Skeletal muscle cell (primary cell): ENCODE measurements at regions not wholly inside any gene's neighbourhood (a gene's known extent, or its start where the extent isn't known, plus 50 kb on each side); places are given as distances from the start of the nearest gene placed in this dataset.

Experiments used
- DNase-seq: peaks from one replicate; pipeline ENCODE4 v3.0.0-alpha.2; 2010; ENCODE audit warnings: low read depth
- H3K4me3 ChIP-seq: 2 replicates; pipeline ENCODE4 v1.5.1; 2011; ENCODE audit warnings: low read depth, mild to moderate bottlenecking, control low read depth, low read length, moderate library complexity

DNA sequence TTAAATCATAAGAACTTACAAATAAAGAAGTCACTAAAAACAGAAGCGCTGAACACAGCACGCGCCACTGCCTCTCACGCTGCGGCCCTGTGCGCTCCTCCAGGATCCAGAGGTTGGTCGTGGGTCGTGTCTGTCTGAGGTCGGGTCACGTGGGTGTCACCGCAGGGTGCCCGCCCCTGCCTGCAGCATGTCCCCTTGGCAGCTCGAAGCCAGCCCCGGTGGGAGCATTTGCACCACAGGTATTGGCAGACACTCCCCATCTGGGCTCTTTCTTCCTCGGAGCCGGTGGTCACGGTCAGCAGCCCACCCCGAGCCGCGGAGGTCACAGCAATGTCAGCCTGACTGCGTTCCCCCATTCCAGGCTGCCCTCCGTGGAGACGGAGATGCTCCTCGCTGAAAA lies 88.6 kb downstream of the PDGFA start:
- H3K4me3 ChIP-seq, result no peak overlapping the region
- no peak for DNase-seq

DNA sequence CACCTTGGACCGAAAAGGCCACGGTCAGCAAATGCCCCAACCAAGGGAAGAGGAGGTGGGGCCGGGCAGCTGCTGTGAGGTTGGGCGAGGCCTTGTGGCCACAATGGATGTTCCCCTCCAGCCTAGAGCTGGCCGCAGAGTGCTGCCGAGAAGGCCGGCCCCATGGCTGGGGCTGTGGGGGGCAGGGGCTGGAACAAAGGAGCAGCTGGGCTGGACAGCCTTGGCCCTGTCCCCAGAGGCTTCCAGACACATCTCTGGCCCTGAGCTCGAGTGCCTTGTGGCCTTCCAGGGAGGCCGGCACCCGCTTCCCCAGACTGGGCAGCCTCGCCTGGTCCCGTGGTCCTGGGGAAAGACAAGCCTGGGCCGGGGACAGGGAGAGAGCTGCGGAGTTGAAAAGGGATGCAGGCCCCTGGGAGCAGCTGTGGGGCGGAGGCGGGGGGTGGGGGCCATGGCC lies 88.0 kb downstream of the PDGFA start:
- no peak for DNase-seq
- no peak overlapping the region for H3K4me3 ChIP-seq

DNA sequence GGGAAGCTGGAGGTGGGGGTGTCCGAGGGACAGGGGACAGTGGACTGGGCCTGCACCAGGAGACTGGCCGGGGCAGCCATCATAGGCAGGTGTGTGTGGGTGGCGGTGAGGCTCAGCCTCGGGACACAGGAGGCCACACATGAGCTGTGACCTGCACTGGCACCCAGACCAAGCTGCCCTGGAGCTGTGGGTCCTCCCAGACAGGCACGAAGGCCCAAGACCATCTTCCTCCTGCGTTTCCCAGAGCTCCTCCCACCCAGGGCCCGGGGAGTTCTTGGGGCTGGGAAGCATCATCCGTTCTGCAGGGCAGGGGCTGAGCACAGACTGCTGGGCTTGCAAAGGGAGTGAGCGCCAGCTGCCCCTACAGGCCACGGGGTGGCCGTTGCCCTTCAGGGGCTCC lies 87.4 kb downstream of the PDGFA start:
- DNase-seq, result no peak
- H3K4me3 ChIP-seq, result no peak overlapping the region

DNA sequence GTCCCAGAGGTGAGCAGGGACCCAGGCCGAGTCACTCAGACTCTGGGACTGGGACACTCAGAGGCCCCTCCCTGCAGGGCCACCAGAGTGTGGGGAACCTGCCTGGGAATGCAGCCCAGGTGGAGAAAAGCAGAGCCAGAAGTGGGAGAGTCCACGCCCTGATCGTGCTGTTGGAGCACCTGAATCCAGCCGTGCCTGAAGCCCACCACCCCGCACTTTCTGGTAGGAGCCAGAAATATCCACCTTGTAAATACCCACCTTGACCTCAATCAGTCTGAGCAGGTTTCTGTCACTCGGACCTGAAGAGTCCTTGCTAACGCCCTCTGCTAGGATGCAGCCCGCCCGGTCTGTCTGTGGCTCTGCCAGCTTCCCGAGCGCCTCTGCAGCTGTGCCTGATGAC lies 86.7 kb downstream of the PDGFA start:
- no peak overlapping the region for H3K4me3 ChIP-seq

DNA sequence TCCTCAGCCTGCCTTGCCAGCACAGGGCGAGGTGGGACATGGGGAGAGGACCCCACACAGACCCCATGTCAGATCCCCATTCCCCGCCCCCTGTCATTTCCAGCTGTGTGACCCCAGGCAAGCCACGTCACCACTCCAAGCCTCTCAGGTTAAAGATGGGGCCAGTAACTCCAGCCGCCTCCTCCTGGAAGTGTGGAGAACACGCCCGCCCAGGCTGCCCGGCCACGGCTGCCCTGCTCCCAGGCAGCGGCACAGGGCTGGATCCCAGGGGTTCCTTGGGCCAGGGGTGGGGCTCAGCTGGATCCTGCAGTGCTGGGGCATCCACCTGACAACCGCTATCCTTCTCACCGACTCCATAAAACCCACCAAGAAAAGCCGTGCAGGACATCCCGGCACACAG lies 86.1 kb downstream of the PDGFA start:
- DNase-seq, result no peak
- no peak overlapping the region for H3K4me3 ChIP-seq

More for the DNA sequence above, 86.7 kb downstream of the PDGFA start:
- no peak for DNase-seq

DNA sequence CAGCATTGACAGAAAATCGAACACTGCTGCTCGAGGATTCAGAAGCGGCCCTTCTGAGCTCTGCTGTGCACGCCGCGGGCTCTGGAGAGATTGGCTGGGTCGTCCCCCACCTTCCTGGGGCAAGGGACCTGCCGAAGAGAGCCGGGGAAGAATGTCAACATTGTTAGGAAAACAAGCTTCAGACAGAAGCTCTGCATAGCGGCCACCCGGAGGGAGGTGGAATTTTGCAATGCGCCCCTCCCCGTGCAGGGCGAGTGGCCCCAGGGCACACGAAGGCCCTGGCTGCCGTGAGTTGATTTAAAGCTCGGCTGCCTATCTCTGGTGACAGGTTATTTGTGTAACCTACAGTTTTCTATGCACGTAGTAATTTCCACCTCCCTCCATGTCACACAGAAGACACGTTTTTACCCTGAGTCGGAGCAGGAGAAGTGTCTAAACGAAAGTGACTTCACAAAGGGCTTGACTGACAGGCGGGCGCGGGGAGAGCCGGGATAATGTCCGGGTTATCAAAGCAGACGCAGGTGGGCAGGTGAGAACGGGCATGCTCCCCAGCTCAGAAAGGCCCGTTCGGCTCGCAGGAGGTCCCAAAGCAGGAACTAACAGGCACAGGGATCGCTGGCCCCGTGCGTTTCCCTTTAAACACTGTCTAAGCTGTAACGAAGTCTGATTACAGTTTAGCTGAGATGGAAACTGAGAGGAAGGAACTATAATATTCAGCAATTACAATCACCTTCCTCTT lies 84.6 kb downstream of the PDGFA start:
- no peak for DNase-seq
- no peak overlapping the region for H3K4me3 ChIP-seq

DNA sequence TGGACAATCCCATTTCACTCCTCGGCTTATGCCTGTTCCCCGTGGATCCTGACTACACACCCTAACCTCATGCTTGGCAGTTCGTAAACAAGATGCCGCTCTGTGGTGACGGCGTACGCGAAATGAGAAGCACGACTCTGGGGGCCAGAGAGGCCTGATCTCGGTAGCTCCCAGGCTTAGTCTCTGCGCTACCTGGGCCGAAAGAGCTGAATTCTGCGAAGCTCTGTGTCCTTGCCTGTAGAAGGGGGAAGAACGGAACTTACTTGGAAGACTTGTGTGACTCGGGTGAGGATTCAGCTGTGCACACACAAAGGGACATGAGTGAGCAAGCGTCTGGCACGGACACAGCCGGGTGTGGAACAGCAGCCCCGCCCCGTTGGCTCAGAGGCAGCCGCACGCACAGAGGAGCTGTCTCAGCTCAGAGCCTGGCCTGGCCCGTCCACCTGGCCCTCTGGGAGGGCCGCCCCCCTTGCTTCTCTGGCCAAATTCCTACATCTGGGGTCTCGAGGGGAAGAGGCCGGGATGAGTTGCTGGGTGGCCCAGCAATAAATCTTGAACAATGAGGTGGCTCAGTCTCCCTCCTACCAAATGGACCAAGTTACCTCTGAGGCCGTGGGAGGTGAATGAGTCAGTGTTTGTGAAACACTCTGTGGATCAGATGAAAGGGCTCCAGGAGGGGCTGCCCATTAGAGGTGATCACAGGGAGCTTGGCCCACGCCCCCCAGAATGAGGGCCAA lies 83.8 kb downstream of the PDGFA start:
- DNase-seq, result no peak
- H3K4me3 ChIP-seq, result no peak overlapping the region

DNA sequence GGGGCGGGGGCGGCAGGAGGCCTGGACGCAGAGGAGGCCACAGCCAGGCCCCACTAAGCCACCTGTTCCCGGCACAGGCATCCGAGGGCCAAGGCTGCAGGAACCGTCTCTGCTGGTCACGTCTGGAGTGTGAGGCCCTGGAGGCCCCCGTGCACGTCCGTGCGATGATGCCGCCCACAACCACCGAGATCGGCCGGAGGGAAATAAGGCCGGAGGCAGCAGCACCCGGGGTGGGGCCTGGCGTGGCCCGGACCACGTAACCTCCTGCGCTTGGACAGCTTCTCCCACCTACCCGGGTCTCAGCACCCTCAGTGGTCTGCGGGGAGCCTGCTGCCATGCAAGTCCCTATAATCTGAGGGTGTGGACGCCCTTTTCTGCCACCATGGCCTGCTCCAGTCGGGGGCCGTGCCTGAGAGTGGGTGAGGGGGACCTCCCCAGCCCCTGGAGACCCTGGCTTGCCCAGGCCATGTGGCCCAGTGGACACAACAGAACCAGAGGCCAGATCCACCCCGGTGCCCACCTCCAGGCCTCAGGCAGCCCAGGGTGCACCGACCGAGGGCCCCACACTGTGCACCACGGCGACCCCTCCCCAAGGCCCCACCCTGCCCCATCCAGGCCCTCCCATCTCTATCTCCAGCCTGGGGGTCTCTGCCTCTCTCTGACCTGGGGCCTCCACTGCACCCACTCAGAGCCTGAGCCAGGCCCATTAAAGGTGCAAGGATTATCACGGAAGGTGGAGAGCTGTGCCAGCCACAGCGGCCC lies 83.1 kb downstream of the PDGFA start:
- no peak for DNase-seq
- H3K4me3 ChIP-seq, result no peak overlapping the region

DNA sequence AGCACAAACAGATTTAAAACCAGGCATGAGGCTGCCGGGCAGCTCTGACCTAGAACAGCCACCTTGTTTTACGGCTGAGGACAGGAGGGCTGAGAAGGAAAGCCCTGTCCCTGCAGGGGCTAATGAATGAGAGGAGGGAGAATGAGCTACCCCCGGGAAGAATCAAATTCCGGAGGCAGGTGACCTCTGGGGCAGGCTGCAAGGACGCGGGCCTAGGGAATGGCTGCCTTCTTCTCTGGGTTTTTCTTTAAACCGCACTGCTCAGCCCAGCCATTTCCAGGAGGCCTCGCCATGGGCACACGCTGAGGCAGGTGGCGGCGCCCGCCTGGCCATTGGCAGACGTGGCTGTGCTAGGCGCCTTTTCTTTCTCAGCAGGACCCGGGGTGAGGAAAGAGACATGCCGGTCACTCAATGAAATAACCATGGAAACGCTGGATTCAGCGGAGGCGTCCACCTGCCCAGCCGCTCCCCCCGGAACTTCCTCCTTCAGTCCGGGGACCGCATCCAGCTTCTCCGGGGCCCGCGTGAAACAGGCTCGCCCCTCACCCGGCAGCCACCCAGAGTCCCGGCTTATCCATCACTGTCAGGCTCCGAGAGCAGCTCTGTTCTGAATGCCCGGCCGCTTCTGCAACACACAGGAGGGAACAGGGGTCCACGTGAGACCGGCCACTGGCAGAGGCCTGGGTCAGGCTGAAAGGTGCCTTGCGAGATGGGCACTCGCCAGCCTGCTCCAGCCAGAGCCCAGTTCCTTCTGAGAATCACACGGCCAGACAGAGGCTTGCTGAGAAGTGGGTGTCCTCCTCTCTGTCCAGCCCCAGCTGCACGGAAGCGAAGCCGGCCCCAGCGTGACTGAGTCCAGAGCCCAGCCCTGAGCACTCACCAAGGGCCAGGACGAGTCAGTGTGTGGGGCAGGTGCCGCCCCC lies 82.1 kb downstream of the PDGFA start:
- DNase-seq, result no peak

DNA sequence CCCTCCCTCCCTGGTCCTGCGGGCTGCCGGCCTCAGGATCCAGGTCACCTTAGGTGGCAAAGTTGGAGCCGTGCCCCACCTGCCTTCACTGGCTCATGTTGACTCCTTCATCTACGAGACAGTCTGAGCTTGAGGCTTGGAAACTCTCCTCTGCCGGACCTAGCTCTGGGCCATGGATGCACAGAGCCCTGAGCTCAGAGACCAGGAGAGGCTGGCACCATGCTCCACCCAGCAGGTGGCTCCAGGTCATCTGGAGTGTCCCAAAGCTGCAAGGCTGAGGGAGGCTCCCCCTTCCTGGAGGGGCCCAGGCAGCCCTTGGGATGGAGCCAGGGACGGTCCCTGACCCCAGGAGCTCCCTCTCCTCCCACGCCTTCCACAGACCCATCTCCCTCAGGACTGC lies 81.3 kb downstream of the PDGFA start:
- DNase-seq, result no peak
- H3K4me3 ChIP-seq, result no peak overlapping the region

More for the DNA sequence above, 82.1 kb downstream of the PDGFA start:
- no peak overlapping the region for H3K4me3 ChIP-seq

DNA sequence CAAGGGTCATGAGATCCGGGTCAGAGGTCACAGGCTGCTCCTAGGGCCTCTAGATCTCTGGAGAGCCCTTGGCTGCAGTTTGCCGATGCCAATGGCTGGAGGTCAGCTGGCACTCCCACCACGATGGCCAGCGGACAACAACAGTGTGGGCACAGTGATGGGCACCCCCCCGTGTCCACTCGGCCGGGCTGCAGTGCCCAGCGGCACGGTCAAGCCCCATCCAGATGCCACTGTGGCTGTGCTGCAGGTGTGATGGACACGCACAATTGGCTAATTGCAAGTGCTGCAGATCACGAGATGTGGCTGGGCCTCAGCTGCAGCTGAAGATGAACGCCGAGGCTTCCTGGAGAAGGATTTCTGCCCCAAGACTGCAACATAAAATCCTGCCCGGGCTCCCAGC lies 80.7 kb downstream of the PDGFA start:
- no peak for DNase-seq
- no peak overlapping the region for H3K4me3 ChIP-seq

DNA sequence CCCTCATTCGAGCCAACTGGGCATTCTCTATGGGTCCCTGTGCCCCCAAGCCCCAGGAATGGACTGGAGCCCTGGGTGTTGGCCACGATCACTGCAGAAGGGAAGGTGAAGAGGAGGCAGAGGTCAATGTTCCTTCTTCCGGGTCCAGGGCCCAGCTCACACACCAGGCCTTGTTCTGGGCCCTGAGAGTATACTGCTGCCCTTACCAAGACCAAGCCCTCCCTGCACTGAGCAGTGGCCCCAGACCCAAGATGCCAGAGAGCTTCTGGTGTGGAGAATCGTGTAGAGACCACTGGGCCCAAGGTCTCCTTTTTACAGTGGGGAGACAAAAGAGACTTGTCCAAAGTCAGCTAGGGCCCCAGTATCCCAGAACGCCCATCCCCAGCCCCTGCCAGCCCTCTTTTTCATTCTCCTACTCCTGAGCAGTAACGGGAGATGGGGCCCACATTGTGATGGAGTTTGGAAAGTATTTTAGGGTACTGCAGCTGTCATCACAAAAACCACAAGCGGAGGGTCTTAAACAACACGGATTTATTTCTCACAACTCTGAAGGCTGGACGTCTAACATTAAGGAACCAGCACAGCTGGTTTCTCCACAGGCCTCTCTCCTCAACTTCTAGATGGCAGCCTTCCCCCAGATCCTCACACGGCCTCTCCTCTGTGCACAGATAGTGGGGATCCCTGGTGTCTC lies 79.4 kb downstream of the PDGFA start:
- no peak for DNase-seq

DNA sequence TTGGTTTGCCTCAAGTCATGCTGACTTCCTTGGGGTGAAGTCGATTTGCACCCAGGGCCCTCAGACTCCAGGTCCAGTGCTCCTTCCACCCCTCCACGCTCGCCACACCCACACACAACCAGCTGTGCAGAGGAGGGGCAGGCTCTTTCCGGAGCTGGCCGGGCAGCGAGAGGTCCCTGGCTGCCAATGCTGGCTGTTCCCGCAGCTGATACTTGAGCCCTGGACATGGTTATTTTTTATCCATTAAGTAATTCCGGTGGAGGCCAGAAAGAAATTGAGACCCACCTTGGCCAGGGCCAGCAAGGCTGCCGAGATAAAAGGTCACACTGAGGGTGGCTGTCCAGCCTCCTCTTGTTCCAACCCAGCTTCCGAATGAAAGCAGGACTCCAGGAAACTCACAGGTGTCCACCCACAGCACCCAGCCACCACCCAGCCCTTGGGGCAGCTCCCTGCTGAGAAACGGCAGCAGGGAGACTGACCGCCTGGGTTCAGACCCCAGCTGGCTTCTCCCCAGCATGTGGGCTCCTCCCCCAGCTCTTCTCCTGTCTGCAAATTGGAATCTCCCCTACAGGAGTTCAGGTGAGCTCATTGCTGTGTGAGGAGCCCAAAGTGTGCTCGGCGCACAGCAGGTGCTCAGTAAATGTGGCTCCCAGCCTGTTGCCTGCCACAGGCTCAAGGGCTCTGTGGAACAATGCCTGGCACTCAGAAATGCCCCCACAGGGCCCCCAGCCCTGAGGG lies 77.8 kb downstream of the PDGFA start:
- H3K4me3 ChIP-seq, result no peak overlapping the region
- DNase-seq, result no peak

More for the DNA sequence above, 79.4 kb downstream of the PDGFA start:
- H3K4me3 ChIP-seq, result no peak overlapping the region

DNA sequence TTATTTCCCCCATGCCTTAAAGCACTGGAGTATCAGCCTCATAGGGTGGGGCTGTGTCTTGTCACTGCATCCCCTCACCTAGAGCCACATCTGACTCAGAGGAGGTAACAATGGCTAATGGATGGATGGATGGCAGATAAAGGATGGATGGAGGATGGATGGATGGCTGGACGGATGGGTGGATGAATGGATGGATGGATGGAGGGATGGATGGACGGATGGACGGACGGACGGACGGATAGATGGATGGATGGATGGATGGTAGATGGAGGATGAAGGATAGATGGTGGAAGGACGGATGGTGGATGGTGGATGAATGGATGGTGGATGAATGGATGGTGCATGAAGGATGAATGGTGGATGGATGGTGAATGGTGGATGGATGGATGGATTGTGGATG lies 77.2 kb downstream of the PDGFA start:
- H3K4me3 ChIP-seq, result no peak overlapping the region
- no peak for DNase-seq

DNA sequence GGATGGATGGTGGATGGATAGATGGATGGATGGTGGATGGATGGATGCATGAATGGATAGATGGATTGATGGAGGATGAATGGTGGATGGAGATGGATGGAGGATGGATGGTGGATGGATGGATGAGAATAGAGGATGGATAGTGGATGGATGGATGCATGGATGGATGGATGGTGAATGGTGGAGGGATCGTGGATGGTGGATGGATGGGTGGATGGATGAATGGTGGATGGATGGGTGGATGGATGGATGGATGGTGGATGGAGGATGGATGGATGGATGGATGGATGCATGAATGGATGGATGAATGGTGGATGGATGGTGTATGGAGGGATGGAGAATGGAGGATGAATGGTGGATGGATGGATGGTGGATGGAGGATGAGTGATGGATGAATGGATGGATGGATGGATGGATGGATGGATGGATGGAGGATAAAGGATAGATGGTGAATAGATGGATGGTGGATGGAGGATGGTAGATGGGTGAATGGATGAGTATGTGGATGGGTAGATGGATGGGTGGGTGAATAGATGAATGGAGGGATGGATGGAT lies 76.3 kb downstream of the PDGFA start:
- H3K4me3 ChIP-seq, result no peak overlapping the region
- DNase-seq, result no peak

DNA sequence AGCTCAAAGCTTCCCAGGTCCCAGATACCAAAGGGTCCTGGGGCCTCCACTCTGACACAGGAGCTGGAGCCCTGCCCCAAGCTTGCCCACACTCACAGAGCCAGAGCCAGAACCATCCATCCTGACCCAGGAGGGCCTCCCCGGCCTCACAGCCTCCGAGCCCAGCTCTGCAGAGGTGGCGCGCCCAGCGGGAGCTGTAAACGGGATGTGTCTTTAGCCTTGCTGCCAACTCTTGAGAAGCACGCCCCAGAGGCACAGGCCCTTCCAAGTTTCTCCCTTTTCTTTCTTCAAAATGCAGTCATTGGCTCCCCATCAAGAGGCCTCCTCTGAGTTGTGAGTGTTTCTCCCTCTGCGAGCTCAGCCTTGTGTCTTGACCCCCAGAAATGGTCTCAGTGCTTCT lies 75.0 kb downstream of the PDGFA start:
- no peak overlapping the region for H3K4me3 ChIP-seq
- no peak for DNase-seq

DNA sequence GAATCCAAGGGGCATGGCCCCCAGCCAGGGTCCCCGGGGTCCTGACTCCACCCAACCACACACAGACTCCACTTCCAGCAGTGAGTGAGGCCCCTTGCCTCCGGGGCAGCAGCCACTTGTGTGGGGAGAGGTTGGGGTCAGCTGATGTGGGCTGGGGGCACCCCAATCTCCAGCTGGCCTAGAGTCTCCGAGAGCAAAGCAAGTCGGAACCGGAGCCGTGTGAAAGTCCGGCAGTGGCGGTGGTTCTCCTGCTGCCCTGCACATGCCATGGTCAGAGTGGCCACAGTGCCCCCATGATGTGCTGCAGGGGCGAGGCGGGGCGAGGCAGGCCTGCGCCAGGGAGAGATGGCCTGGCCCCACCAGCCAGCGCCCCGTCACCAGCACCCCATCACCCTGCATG lies 74.6 kb downstream of the PDGFA start:
- no peak overlapping the region for H3K4me3 ChIP-seq
- no peak for DNase-seq
